GM20000 (cell line): ENCODE measurements at regions not wholly inside any gene's neighbourhood (a gene's known extent, or its start where the extent isn't known, plus 50 kb on each side); places are given as distances from the start of the nearest gene placed in this dataset.

Experiments
- DNase-seq: peaks from one replicate; pipeline ENCODE4 v3.0.0; 2012; ENCODE audit warnings: low spot score
- CTCF ChIP-seq: IDR thresholded peaks from 2 replicates; pipeline ENCODE4 v1.5.1; 2012; ENCODE audit warnings: mild to moderate bottlenecking, control low read depth; ENCODE audit errors: extremely low read depth, missing control alignments

GRCh38 chr21:14838400-14838799, 226.4 kb downstream of the NRIP1 start:
- DNase-seq: no peak
- TF ChIP-seq CTCF: no peak

GRCh38 chr21:14836950-14837349, 227.8 kb downstream of the NRIP1 start:
- no peak for TF ChIP-seq CTCF
- no peak for DNase-seq

- TF ChIP-seq CTCF: no peak
- DNase-seq: no peak
Measured at GRCh38 chr21:14833666-14834351, 231.0 kb downstream of the NRIP1 start.

- no peak for TF ChIP-seq CTCF
- no peak for DNase-seq
Measured at GRCh38 chr21:14833241-14833640, 231.6 kb downstream of the NRIP1 start.

GRCh38 chr21:14830307-14830706, 234.5 kb downstream of the NRIP1 start:
- TF ChIP-seq CTCF: no peak
- no peak for DNase-seq

- DNase-seq: no peak
- no peak for TF ChIP-seq CTCF
Measured at GRCh38 chr21:14829685-14830084, 235.1 kb downstream of the NRIP1 start.

- no peak for TF ChIP-seq CTCF
- DNase-seq: no peak
Measured at GRCh38 chr21:14827468-14827867, 237.3 kb downstream of the NRIP1 start.
